ENCODE measurements at regions not wholly inside any gene's neighbourhood (a gene's known extent, or its start where the extent isn't known, plus 50 kb on each side); places are given as distances from the start of the nearest gene placed in this dataset.

DNA sequence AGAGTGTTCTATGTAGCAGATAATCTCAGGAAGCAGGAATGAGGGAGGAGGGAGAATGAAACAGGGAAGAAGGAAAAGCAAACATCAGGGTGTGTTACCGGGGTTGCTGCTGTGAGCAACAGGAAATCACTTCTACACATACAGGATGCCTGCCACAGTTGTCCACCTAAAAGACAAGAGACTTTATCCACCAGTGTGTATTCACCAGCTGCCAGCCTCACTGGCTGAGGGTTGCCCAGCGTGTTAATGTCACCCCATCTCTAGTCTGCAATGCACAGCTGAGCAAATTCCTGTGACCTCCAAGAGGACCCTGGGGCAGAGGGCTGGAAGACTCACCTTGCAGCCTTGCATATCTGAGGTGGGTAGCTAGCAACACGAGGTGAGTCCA lies 183.7 kb downstream of the GPAM start:
- Mint-ChIP-seq H3K4me1 (no peaks in the 10 kb centered on the region), H3K27me3 (peaks cover 0 to 23% (median 12%) of the 10 kb centered on the region in 5 donors), H3K9me3 (peaks cover 0 to 1% (median 0%) of the 10 kb centered on the region in 9 donors), H3K4me3 (no peak overlapping the region), H3K36me3 (no peaks in the 10 kb centered on the region), H3K27ac (peak overlapping the region in 1 of 10 donors; percentile 3)
- POLR2A ChIA-PET = no interaction called here
- DNase-seq = no peak
- ATAC-seq = no peak

DNA sequence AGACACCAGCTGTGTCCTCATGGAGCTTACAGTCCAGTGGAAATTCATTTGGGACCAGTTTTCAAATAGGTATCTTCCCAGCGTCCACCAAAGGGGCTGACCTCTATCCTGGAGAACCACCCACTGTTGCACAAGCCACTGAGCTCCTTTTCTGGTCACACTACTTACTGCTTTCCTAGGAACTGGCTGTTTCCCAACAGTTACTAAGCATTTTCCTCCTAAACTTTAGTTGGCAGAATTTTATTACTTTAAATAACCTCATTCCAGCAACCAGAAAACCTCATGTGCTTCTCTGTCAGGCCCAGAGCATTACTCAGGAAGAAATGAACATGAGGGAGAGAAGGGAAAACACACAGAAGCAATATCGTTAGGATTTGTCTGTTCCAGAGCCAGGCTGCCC lies 183.1 kb downstream of the GPAM start:
- POLR2A ChIA-PET = no interaction called here
- no peak for DNase-seq
- Mint-ChIP-seq H3K4me3 (no peak overlapping the region), H3K36me3 (no peaks in the 10 kb centered on the region), H3K4me1 (no peaks in the 10 kb centered on the region), H3K9me3 (peaks cover 0 to 1% (median 0%) of the 10 kb centered on the region in 9 donors), H3K27me3 (peaks cover 0 to 23% (median 12%) of the 10 kb centered on the region in 5 donors), H3K27ac (no peak overlapping the region)
- no peak for ATAC-seq

DNA sequence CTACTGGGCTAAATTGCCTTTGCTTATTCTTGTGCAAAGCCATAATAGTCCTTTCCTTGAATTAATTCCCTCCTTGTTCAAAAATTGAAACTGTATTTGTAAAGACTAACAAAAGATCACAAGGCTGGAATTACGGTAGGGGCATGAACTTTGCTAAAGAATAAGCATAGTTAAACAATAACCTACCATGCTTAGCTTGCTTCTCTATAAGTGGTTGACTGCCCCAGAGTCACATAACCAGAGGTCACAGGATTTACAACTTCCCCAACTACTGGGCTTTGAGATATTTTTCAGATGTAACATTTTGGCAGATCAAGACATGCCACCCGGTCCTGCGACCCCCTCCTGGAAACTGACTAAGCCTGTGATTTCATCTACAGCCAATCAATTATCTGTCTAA lies 181.4 kb downstream of the GPAM start:
- no peaks in the 10 kb centered on the region for H3K4me1 Mint-ChIP-seq
- no peaks in the 10 kb centered on the region for H3K36me3 Mint-ChIP-seq
- POLR2A ChIA-PET = no interaction called here
- peaks cover 0 to 21% (median 5%) of the 10 kb centered on the region in 5 donors for H3K27me3 Mint-ChIP-seq
- peaks cover 0 to 1% (median 0%) of the 10 kb centered on the region in 9 donors for H3K9me3 Mint-ChIP-seq
- H3K4me3 Mint-ChIP-seq = no peak overlapping the region
- DNase-seq (no peak), ATAC-seq (no peak)
- H3K27ac Mint-ChIP-seq = no peak overlapping the region

DNA sequence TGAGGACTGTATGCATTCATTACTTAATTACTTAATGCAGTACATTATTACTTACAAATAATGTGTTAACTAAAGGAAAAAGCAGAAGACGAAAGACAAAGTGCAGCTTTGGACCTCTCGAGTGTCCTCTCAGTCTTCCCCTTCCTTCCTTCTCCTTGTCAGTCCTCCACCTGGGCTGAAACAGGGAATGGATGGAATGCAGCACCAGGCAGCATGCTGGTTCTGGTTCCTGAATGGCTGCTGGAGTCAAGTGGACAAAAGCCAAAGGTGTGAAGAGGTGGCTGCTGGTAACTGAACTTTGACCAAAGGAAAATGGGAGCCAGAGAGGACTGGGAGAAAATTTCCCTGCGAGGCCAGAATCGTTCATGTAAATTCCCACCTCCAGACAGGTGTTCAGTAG lies 179.5 kb downstream of the GPAM start:
- Mint-ChIP-seq H3K4me1 (no peaks in the 10 kb centered on the region), H3K36me3 (no peaks in the 10 kb centered on the region), H3K27ac (no peak overlapping the region), H3K4me3 (no peak overlapping the region), H3K27me3 (peaks cover 0 to 16% (median 1%) of the 10 kb centered on the region in 5 donors), H3K9me3 (peaks cover 0 to 2% (median 0%) of the 10 kb centered on the region in 9 donors)
- ATAC-seq (no peak), DNase-seq (no peak)
- POLR2A ChIA-PET = no interaction called here

DNA sequence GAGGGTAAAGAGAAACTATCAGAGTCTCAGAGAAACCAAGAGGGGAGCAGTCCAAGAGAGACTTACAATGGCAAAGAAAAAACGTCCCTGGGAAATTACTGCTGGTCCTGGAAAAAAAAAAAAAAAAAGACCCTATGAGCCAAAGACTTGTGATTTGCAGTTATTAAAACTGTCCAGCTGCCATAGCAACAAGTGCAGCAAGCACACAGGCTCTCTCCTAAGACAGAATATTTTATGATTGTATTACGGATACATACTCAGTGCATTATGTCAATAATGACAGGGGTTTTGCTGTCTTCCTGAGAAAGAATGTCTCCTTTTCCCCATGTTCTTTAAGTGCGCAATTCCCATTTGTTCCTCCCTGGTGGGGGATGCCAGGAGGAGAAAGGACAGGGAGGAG lies 178.5 kb downstream of the GPAM start:
- no peaks in the 10 kb centered on the region for H3K4me1 Mint-ChIP-seq
- no peak overlapping the region for H3K4me3 Mint-ChIP-seq
- no peak overlapping the region for H3K27ac Mint-ChIP-seq
- H3K9me3 Mint-ChIP-seq = peaks cover 0 to 2% (median 0%) of the 10 kb centered on the region in 9 donors
- H3K36me3 Mint-ChIP-seq = no peaks in the 10 kb centered on the region
- POLR2A ChIA-PET = no interaction called here
- DNase-seq (no peak), ATAC-seq (no peak)
- H3K27me3 Mint-ChIP-seq = peaks cover 0 to 16% (median 1%) of the 10 kb centered on the region in 5 donors

DNA sequence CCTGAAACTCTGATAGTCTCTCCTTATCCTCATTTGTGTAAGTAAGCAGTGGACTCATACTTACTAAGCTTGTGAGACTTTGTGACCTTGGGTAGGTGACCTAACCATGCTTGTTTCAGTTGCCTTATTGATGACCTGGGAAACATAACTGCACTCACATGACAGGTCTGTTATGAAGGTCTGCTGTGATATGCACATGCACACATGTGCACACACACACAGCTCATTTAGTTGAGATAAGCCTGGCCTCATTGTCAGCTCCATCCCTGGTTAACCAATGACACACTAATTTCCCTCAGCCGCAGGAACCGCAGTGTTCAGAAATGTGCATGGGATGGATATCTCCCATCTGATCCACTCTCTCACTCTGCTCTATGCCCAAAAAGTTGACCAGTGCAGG lies 177.2 kb downstream of the GPAM start:
- POLR2A ChIA-PET = no interaction called here

DNA sequence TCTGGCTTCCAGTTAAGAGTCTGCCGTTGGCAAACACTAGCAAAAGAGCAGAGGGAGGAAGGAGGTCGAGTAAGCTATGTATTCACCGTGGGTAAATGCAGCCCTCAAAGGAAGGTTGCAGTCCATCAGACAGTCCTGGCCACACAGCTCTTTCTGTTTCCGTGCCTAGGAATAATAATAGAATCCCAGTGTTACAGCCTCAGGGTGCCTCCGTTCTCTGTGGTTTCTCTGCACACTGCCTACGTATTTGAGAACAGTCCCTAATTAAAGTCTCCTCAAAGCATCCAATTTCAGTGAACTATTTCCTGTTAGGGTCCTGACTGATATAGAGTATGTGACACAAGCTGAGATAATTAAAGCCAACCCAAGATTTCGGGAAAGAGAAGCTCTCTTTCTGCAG lies 176.7 kb downstream of the GPAM start:
- H3K27ac Mint-ChIP-seq = no peak overlapping the region
- H3K4me3 Mint-ChIP-seq = no peak overlapping the region
- peaks cover 0 to 2% (median 0%) of the 10 kb centered on the region in 9 donors for H3K9me3 Mint-ChIP-seq
- no peaks in the 10 kb centered on the region for H3K36me3 Mint-ChIP-seq
- peaks cover 0 to 16% (median 1%) of the 10 kb centered on the region in 5 donors for H3K27me3 Mint-ChIP-seq
- no peak for ATAC-seq
- DNase-seq = no peak
- POLR2A ChIA-PET = no interaction called here
- no peaks in the 10 kb centered on the region for H3K4me1 Mint-ChIP-seq

More for the DNA sequence above, 177.2 kb downstream of the GPAM start:
- no peak for ATAC-seq
- Mint-ChIP-seq H3K9me3 (peaks cover 0 to 2% (median 0%) of the 10 kb centered on the region in 9 donors), H3K4me1 (no peaks in the 10 kb centered on the region), H3K4me3 (no peak overlapping the region), H3K36me3 (no peaks in the 10 kb centered on the region), H3K27ac (no peak overlapping the region), H3K27me3 (peaks cover 0 to 16% (median 1%) of the 10 kb centered on the region in 5 donors)
- no peak for DNase-seq

DNA sequence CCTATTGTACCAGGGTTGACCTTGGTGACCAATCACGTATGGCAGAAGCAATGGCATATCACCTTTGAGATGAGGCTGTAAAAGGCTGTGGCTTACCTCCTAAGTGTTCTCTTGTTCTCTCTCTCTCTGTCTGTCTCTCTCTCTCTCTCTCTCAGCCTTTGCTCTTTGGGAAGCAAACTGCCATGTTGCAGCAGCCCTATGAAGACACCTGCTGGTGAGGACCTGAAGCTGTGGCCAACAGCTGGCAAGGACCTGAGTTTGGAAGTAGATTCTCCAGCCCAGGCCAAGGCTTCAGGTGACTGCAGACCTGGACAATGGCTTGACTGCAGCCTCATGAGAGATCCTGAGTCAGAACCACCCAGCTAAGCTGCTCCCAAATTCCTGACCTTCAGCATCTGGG lies 161.4 kb downstream of the GPAM start:
- no peak for DNase-seq
- Mint-ChIP-seq H3K27ac (peak overlapping the region in 1 of 10 donors; percentile 89), H3K4me3 (no peak overlapping the region), H3K27me3 (peaks cover 0 to 8% (median 3%) of the 10 kb centered on the region in 5 donors), H3K4me1 (no peaks in the 10 kb centered on the region), H3K36me3 (no peaks in the 10 kb centered on the region), H3K9me3 (no peaks in the 10 kb centered on the region)
- POLR2A ChIA-PET = no interaction called here
- ATAC-seq = no peak

DNA sequence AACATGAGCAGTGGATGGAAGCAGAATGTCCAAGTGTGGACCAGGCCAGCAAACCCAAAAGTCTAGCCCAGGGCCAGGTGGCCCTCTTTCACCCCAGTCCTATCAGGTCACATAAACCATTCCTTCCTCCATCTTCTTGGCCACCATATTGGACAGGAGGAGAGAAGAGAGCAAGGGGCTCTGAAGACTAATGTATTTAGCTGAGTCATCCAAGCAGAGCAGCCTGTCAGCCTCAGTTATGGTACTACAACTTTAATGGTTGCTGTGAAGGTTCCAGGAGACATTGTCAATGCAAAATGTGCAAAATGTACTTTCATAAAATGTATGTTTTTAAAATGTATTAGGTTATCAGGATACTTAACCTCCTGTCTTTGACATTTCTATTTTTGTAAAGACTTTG lies 159.5 kb downstream of the GPAM start:
- Mint-ChIP-seq H3K27ac (no peak overlapping the region), H3K4me3 (no peak overlapping the region), H3K27me3 (peaks cover 0 to 8% (median 1%) of the 10 kb centered on the region in 5 donors), H3K9me3 (peaks cover 0 to 9% (median 1%) of the 10 kb centered on the region in 9 donors), H3K4me1 (no peaks in the 10 kb centered on the region), H3K36me3 (peaks cover 0 to 3% (median 0%) of the 10 kb centered on the region in 3 donors)
- POLR2A ChIA-PET = no interaction called here
- no peak for DNase-seq
- ATAC-seq = no peak

DNA sequence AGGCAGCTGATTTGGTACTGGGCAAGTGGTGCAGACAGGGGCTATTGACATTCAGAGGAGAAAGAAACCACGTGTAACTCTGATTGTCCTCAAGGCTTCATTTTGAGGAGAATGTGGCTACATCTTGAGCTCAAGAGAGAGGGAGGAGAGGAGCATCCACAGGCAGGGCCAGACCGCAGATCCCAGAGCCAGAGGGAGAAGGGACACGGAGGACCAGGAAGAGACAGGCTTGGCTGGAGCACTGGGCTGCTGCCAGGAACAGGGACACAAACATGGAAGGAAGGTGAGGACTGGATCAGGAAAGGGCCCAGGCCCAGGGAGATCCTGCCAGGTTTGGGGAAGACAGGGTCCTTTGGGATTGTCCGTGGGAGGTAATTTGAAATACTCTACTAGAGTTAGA lies 158.3 kb downstream of the GPAM start:
- DNase-seq (no peak), ATAC-seq (no peak)
- Mint-ChIP-seq H3K9me3 (peaks cover 0 to 17% (median 4%) of the 10 kb centered on the region in 9 donors), H3K4me3 (no peak overlapping the region), H3K4me1 (no peaks in the 10 kb centered on the region), H3K27ac (no peak overlapping the region), H3K36me3 (peaks cover 0 to 6% (median 0%) of the 10 kb centered on the region in 3 donors), H3K27me3 (peaks cover 0 to 8% (median 3%) of the 10 kb centered on the region in 5 donors)
- POLR2A ChIA-PET = no interaction called here

DNA sequence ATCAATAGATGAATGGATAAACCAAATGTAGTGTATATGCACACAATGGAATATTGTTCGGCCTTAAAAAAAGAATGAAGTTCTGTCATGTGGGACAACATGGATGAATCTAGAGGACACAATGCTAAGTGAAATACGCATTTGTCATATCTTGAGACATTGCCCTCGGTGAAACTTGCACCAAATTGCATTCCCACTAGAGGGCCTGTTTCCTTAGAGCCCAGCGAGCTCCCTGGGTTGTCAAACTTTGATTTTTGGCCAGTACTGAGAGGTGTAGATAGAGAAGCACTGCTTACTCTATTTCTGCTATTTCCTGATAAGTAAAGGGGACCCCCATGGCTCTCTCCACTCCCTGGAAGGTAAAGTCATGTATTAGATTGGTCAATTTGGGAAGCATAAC lies 157.1 kb downstream of the GPAM start:
- Mint-ChIP-seq H3K9me3 (peaks cover 0 to 24% (median 8%) of the 10 kb centered on the region in 9 donors), H3K27ac (no peak overlapping the region), H3K4me1 (no peaks in the 10 kb centered on the region), H3K27me3 (peaks cover 0 to 8% (median 3%) of the 10 kb centered on the region in 5 donors), H3K4me3 (no peak overlapping the region), H3K36me3 (peaks cover 0 to 6% (median 0%) of the 10 kb centered on the region in 3 donors)
- POLR2A ChIA-PET = no interaction called here
- ATAC-seq (no peak), DNase-seq (no peak)

DNA sequence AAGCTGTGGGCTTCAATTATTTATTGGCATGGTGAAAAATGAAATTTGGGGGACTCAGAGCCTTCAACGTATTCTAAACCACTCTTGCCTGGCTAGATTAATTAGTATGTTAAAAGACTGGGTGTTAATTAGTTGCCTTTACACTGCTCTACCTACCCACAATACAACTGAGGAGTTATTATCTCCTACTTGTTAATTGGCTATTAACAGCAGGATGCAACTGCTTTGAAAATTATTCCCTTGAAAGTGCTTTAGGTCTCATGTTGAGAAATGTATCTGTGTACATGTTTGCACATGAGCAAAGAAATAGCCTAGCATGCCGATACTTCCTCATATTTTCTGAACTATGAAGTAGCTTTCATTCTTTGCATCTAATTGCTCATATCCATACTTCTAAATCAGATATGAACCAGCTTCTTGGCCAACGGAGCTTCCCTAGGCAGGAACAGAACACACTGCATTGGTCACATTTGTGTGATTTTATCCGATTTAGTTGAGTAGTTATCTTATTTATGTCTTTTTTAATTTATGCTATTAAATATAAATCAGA lies 155.8 kb downstream of the GPAM start:
- Mint-ChIP-seq H3K4me1 (no peaks in the 10 kb centered on the region), H3K27ac (no peak overlapping the region), H3K4me3 (no peak overlapping the region), H3K36me3 (peaks cover 0 to 13% (median 0%) of the 10 kb centered on the region in 3 donors), H3K9me3 (peaks cover 2 to 37% (median 12%) of the 10 kb centered on the region in 9 donors), H3K27me3 (peaks cover 0 to 8% (median 3%) of the 10 kb centered on the region in 5 donors)
- ATAC-seq (no peak), DNase-seq (no peak)
- POLR2A ChIA-PET = no interaction called here

DNA sequence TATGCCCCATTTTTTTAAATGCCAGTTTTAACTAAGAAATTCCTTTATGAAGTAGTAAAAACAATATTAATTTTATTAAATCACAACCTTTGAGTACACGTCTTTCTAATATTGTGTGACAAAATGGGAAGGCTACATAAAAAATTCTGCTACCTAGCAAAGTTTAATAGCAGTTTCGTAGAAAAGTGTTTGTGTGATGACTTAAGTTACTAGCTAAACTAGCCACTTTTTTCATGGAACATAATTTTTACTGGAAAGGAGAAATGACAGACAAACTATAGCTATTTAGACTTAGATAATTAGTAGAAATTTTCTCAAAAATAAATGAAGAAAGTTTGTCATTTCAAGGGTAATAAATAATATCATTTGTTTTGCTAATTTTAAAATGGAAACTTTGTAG lies 153.1 kb downstream of the GPAM start:
- H3K27ac Mint-ChIP-seq = no peak overlapping the region

DNA sequence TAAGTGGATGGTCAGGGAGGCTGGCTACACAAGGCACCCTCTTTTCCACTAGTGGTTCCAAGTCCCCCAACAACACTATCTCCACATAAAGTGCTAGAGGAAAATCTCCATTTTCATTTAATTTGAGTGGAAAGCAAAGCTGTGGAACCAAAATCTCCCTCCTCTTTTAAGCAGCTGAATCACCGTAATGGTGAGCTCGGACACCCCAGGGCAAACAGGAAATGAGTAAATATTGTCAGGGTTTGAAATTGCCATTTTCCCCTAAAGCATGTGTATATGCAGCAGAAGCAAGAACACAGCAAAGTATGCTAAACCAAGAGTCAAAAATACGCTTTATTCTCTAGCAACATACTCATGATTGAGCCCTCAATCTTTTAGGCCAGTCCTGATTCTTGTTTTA lies 143.7 kb downstream of the GPAM start:
- no peaks in the 10 kb centered on the region for H3K4me1 Mint-ChIP-seq
- peaks cover 0 to 2% (median 0%) of the 10 kb centered on the region in 3 donors for H3K36me3 Mint-ChIP-seq
- H3K27ac Mint-ChIP-seq = no peak overlapping the region
- DNase-seq (no peak), ATAC-seq (no peak)
- H3K4me3 Mint-ChIP-seq = no peak overlapping the region
- POLR2A ChIA-PET = no interaction called here
- H3K27me3 Mint-ChIP-seq = peaks cover 0 to 17% (median 5%) of the 10 kb centered on the region in 5 donors
- H3K9me3 Mint-ChIP-seq = peaks cover 0 to 17% (median 5%) of the 10 kb centered on the region in 9 donors

More for the DNA sequence above, 153.1 kb downstream of the GPAM start:
- ATAC-seq (no peak), DNase-seq (no peak)
- H3K9me3 Mint-ChIP-seq = peaks cover 7 to 39% (median 15%) of the 10 kb centered on the region in 9 donors
- no peaks in the 10 kb centered on the region for H3K4me1 Mint-ChIP-seq
- POLR2A ChIA-PET = no interaction called here
- no peak overlapping the region for H3K4me3 Mint-ChIP-seq
- peaks cover 0 to 13% (median 0%) of the 10 kb centered on the region in 3 donors for H3K36me3 Mint-ChIP-seq
- peaks cover 0 to 3% (median 0%) of the 10 kb centered on the region in 5 donors for H3K27me3 Mint-ChIP-seq

All from naive thymus-derived CD8-positive, alpha-beta T cell (primary cell).